ENCODE measurements at regions not wholly inside any gene's neighbourhood (a gene's known extent, or its start where the extent isn't known, plus 50 kb on each side); places are given as distances from the start of the nearest gene placed in this dataset.

DNA sequence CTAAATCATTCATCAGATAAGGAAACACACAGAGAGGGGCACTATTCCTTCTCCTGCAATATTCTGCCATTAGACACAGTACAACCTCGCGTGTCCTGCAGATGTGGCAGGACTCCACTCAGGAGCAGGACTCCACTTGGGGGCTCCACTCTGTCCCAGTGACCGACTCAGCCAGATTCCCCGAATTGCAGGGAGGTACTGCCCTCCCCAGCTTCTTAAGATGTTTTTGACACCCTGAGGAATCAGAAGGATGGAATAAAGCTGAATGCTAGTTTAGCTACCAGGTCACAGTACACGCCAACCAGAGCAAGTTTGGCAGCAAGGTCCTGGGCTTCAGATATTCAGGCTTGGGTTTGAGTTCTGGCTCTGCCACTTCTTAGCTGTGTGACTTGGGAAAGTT lies 99.3 kb upstream of the USP47 start:
- TF ChIP-seq, protein P1, sequence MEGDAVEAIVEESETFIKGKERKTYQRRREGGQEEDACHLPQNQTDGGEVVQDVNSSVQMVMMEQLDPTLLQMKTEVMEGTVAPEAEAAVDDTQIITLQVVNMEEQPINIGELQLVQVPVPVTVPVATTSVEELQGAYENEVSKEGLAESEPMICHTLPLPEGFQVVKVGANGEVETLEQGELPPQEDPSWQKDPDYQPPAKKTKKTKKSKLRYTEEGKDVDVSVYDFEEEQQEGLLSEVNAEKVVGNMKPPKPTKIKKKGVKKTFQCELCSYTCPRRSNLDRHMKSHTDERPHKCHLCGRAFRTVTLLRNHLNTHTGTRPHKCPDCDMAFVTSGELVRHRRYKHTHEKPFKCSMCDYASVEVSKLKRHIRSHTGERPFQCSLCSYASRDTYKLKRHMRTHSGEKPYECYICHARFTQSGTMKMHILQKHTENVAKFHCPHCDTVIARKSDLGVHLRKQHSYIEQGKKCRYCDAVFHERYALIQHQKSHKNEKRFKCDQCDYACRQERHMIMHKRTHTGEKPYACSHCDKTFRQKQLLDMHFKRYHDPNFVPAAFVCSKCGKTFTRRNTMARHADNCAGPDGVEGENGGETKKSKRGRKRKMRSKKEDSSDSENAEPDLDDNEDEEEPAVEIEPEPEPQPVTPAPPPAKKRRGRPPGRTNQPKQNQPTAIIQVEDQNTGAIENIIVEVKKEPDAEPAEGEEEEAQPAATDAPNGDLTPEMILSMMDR (CRISPR knock-in tag; IDR thresholded peaks at IDR 0.05): no peak
- TF ChIP-seq GATAD1 (CRISPR knock-in tag; IDR thresholded peaks at IDR 0.05) (no peak), KMT2A (CRISPR knock-in tag; IDR thresholded peaks at IDR 0.05) (no peak), RFX5 (IDR thresholded peaks at IDR 0.05; ENCODE audit: low read depth, low read length) (no peak), ELF4 (CRISPR knock-in tag; IDR thresholded peaks at IDR 0.05; ENCODE audit: borderline replicate concordance) (no peak)
- TF ChIP-seq, protein P2, sequence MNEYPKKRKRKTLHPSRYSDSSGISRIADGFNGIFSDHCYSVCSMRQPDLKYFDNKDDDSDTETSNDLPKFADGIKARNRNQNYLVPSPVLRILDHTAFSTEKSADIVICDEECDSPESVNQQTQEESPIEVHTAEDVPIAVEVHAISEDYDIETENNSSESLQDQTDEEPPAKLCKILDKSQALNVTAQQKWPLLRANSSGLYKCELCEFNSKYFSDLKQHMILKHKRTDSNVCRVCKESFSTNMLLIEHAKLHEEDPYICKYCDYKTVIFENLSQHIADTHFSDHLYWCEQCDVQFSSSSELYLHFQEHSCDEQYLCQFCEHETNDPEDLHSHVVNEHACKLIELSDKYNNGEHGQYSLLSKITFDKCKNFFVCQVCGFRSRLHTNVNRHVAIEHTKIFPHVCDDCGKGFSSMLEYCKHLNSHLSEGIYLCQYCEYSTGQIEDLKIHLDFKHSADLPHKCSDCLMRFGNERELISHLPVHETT (CRISPR knock-in tag; conservative IDR thresholded peaks at IDR 0.05): no peak
- TF ChIP-seq, protein P3, sequence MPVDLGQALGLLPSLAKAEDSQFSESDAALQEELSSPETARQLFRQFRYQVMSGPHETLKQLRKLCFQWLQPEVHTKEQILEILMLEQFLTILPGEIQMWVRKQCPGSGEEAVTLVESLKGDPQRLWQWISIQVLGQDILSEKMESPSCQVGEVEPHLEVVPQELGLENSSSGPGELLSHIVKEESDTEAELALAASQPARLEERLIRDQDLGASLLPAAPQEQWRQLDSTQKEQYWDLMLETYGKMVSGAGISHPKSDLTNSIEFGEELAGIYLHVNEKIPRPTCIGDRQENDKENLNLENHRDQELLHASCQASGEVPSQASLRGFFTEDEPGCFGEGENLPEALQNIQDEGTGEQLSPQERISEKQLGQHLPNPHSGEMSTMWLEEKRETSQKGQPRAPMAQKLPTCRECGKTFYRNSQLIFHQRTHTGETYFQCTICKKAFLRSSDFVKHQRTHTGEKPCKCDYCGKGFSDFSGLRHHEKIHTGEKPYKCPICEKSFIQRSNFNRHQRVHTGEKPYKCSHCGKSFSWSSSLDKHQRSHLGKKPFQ (CRISPR knock-in tag; IDR thresholded peaks at IDR 0.05; ENCODE audit: insufficient replicate concordance): no peak
